ENCODE measurements at regions not wholly inside any gene's neighbourhood (a gene's known extent, or its start where the extent isn't known, plus 50 kb on each side); places are given as distances from the start of the nearest gene placed in this dataset.

- TF ChIP-seq EZH2phosphoT487 (IDR thresholded peaks at IDR 0.05; ENCODE audit: low read depth, severe bottlenecking, unreplicated experiment), result no peak
- TF ChIP-seq EZH2 (IDR thresholded peaks at IDR 0.05; ENCODE audit: borderline replicate concordance), result no peak
Observed at GRCh38 chr6:24019393-24019792, 106.6 kb upstream of the NRSN1 start.
